ENCODE measurements at regions not wholly inside any gene's neighbourhood (a gene's known extent, or its start where the extent isn't known, plus 50 kb on each side); places are given as distances from the start of the nearest gene placed in this dataset.

DNA sequence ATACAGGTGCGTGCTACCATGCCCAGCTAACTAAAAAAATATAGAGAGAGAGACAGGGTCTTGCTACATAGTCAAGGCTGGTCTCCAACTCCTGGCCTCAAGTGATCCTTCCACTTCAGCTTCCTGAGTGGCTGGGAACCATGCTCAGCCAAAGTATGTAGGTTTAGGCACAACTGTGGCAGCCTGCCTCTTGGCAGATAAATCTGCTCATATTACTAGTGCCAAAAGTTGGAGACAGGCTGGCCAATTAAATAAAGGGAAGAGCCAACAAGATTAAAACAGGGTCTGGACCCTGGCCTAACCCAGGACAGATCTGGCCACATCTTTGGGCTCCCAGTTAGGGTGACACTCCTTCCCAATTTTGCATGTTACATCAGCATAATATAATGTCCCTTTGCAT is 151.7 kb downstream of the CBLN1 start:
- no peak for ATAC-seq (ENCODE audit: insufficient read depth, low FRiP score)
- 60 to 75% methylated on average over 1 of the region's 1 CpG for WGBS, 2 donors
- H3K4me3 ChIP-seq, result no peak overlapping the region

DNA sequence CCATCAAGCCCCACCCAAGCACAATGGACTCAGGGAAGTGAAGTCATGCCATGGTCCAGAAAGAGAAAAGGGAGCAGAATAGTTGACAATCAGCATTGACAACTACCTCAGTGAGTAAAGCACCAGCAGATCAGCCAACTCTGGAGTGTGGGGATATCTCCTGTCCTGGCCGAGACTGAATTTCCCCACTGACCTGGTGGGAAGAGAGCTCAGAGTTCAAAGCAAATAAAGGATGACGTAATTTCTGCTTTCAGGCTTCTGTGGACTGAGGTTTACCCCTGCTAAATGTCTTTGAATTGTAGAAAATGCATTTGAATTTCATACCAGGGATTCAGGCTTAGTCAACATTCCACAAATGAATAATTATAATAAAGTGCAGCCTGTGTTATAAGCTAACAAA is 152.9 kb downstream of the CBLN1 start:
- DNase-seq, result no peak
- Histone ChIP-seq H3K36me3 (ENCODE audit: control insufficient read depth in 4 of 4, insufficient read depth in 4 of 4, low read length in 4 of 4) (no peaks in the 10 kb centered on the region), H3K27me3 (ENCODE audit: control insufficient read depth in 3 of 3, insufficient read depth in 3 of 3, low read length in 2 of 3) (no peaks in the 10 kb centered on the region), H3K4me1 (ENCODE audit: control insufficient read depth in 5 of 5, insufficient read depth in 5 of 5, low read length in 5 of 5) (no peaks in the 10 kb centered on the region), H3K4me3 (no peak overlapping the region), H3K9me3 (ENCODE audit: control insufficient read depth in 4 of 4, insufficient read depth in 3 of 4, low read length in 3 of 4) (no peaks in the 10 kb centered on the region), H3K9ac (ENCODE audit: insufficient read depth in 1 of 2, low read length in 2 of 2) (no peak overlapping the region), H3K27ac (ENCODE audit: low read depth in 1 of 2, low read length in 1 of 2) (no peak overlapping the region)
- TF ChIP-seq, protein P1, sequence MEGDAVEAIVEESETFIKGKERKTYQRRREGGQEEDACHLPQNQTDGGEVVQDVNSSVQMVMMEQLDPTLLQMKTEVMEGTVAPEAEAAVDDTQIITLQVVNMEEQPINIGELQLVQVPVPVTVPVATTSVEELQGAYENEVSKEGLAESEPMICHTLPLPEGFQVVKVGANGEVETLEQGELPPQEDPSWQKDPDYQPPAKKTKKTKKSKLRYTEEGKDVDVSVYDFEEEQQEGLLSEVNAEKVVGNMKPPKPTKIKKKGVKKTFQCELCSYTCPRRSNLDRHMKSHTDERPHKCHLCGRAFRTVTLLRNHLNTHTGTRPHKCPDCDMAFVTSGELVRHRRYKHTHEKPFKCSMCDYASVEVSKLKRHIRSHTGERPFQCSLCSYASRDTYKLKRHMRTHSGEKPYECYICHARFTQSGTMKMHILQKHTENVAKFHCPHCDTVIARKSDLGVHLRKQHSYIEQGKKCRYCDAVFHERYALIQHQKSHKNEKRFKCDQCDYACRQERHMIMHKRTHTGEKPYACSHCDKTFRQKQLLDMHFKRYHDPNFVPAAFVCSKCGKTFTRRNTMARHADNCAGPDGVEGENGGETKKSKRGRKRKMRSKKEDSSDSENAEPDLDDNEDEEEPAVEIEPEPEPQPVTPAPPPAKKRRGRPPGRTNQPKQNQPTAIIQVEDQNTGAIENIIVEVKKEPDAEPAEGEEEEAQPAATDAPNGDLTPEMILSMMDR (IDR thresholded peaks at IDR 0.05; ENCODE audit: control extremely low read depth, extremely low read depth), result no peak
- ATAC-seq (ENCODE audit: insufficient read depth, low FRiP score), result no peak
- WGBS, 2 donors, result 53 to 65% methylated on average over 2 of the region's 2 CpGs

More for the DNA sequence above, 151.7 kb downstream of the CBLN1 start:
- no peak overlapping the region for H3K9ac ChIP-seq (ENCODE audit: insufficient read depth in 1 of 2, low read length in 2 of 2)
- H3K27me3 ChIP-seq (ENCODE audit: control insufficient read depth in 3 of 3, insufficient read depth in 3 of 3, low read length in 2 of 3), result no peaks in the 10 kb centered on the region
- TF ChIP-seq, protein P1 (IDR thresholded peaks at IDR 0.05; ENCODE audit: control extremely low read depth, extremely low read depth), result no peak
- DNase-seq, result no peak
- no peaks in the 10 kb centered on the region for H3K4me1 ChIP-seq (ENCODE audit: control insufficient read depth in 5 of 5, insufficient read depth in 5 of 5, low read length in 5 of 5)
- no peaks in the 10 kb centered on the region for H3K36me3 ChIP-seq (ENCODE audit: control insufficient read depth in 4 of 4, insufficient read depth in 4 of 4, low read length in 4 of 4)
- no peak overlapping the region for H3K27ac ChIP-seq (ENCODE audit: low read depth in 1 of 2, low read length in 1 of 2)
- H3K9me3 ChIP-seq (ENCODE audit: control insufficient read depth in 4 of 4, insufficient read depth in 3 of 4, low read length in 3 of 4), result no peaks in the 10 kb centered on the region

DNA sequence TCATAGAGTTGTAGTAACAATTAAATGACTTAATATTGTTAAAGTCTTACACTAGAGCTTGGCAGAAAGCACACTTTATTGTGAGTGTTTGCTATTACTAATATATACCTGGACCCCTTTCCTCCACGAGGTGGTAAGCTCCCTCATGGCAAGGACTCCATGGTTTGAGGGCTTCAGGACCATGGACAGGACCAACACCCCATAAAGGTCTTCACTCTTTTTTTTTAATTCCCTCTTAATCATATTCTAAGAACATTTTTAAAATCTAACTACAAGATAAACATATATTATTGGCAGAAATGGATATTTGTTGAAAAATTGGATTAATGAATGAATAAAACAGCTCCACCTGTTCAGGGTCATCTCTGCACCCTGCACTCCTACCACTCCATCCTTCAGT is 154.5 kb downstream of the CBLN1 start:
- H3K36me3 ChIP-seq (ENCODE audit: control insufficient read depth in 4 of 4, insufficient read depth in 4 of 4, low read length in 4 of 4), result no peaks in the 10 kb centered on the region
- no peak overlapping the region for H3K4me3 ChIP-seq
- DNase-seq (peak in 2 of 3 donors; percentile 9 to 24), ATAC-seq (ENCODE audit: insufficient read depth, low FRiP score) (no peak)
- H3K27ac ChIP-seq (ENCODE audit: low read depth in 1 of 2, low read length in 1 of 2), result no peak overlapping the region
- TF ChIP-seq, protein P1 (IDR thresholded peaks at IDR 0.05; ENCODE audit: control extremely low read depth, extremely low read depth), result no peak
- no peaks in the 10 kb centered on the region for H3K27me3 ChIP-seq (ENCODE audit: control insufficient read depth in 3 of 3, insufficient read depth in 3 of 3, low read length in 2 of 3)
- no peak overlapping the region for H3K9ac ChIP-seq (ENCODE audit: insufficient read depth in 1 of 2, low read length in 2 of 2)
- no peaks in the 10 kb centered on the region for H3K4me1 ChIP-seq (ENCODE audit: control insufficient read depth in 5 of 5, insufficient read depth in 5 of 5, low read length in 5 of 5)
- 25 to 52% methylated on average over 1 of the region's 1 CpG for WGBS, 2 donors
- H3K9me3 ChIP-seq (ENCODE audit: control insufficient read depth in 4 of 4, insufficient read depth in 3 of 4, low read length in 3 of 4), result no peaks in the 10 kb centered on the region

DNA sequence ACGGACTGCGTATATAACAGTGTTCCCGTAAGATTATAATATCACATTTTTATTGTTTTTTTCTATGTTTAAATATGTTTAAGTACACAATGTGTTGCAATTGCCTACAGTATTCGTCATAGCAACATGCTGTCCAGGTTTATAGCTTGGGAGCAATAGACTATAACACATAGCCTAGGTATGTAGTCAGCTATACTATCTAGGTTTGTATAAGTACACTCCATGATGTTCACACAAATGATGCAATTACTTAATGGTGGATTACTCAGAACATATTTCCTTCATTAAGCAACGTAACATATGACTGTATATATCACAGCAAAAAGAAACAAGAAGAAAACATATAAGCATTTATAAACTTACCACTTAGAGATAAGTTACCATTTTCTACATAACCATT is 160.0 kb downstream of the CBLN1 start:
- TF ChIP-seq, protein P1 (IDR thresholded peaks at IDR 0.05; ENCODE audit: control extremely low read depth, extremely low read depth), result no peak
- Histone ChIP-seq H3K4me1 (ENCODE audit: control insufficient read depth in 5 of 5, insufficient read depth in 5 of 5, low read length in 5 of 5) (no peaks in the 10 kb centered on the region), H3K27ac (ENCODE audit: low read depth in 1 of 2, low read length in 1 of 2) (no peak overlapping the region), H3K36me3 (ENCODE audit: control insufficient read depth in 4 of 4, insufficient read depth in 4 of 4, low read length in 4 of 4) (no peaks in the 10 kb centered on the region), H3K4me3 (no peak overlapping the region), H3K9ac (ENCODE audit: insufficient read depth in 1 of 2, low read length in 2 of 2) (no peak overlapping the region), H3K27me3 (ENCODE audit: control insufficient read depth in 3 of 3, insufficient read depth in 3 of 3, low read length in 2 of 3) (no peaks in the 10 kb centered on the region), H3K9me3 (ENCODE audit: control insufficient read depth in 4 of 4, insufficient read depth in 3 of 4, low read length in 3 of 4) (no peaks in the 10 kb centered on the region)
- WGBS, 2 donors, result 87 to 90% methylated on average over 5 of the region's 5 CpGs
- no peak for DNase-seq
- ATAC-seq (ENCODE audit: insufficient read depth, low FRiP score), result no peak
